ENCODE measurements at regions not wholly inside any gene's neighbourhood (a gene's known extent, or its start where the extent isn't known, plus 50 kb on each side); places are given as distances from the start of the nearest gene placed in this dataset. TPM values are rescaled to one million over a fixed set of nuclear protein-coding genes. Genes with fewer than 3 reads are reported as not detected.

DNA sequence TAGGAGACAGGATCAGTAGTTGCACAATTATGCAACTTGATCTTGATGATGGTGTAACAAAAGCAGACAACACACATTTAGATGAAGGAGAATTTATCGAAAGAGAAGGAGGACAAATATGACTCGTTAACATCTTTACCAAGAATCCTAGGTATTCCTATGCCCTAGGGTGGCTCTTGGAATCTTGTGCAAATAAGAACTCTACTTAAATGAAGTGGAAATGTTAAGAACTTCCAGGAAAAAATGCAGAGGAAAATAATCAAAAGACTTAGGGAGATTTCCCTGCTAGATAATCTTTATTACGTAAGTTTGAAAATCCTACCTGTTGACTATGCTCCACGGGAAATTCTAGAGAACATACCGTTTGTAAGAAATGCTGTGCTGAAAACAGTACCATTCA, 485.4 kb downstream of the POM121L12 start:
- no peak for DNase-seq

DNA sequence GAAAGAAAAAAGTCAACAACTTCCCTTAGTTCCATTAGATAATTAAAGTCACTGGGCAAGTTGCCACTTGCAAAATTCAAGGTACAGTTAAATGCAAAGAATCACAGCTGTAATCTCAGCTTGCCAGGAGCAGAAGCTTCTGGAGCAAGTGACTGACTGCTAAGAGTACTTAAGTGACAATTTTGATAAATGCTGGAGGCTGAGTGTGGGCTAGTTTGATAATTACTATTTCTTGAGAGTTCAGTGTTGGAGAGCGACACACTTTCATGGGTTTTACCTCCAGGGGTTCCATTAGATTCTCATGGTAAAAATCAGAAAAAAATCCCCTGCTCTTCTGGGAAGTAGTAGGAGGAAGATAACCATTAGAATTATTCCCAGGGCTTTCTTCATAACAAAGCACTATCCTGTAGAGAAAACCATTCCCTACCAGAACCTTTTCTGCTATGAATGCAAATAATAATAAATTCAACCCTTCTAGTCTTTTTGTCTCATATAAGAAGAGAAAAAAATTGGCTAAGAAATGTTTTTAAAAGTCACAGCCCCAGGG, 486.3 kb downstream of the POM121L12 start:
- no peak for DNase-seq

DNA sequence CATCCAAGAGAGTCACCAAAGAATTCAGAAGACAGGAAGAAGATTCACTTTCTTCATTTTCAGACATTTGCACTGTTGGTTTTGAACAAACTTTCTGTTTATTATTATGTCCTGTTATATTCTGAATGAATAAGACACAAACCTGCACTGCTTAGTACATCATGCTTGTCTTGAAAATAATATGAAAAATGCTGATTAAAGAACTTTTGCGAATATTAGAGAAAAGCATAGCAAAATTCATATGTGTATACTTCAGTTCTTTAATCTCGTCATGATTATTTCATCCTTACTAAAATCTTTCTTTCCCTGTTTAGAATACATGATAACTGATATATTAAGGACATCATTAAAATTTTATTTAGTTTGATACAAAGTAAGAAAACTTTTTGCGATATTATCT, 504.1 kb downstream of the POM121L12 start:
- DNase-seq, result no peak

DNA sequence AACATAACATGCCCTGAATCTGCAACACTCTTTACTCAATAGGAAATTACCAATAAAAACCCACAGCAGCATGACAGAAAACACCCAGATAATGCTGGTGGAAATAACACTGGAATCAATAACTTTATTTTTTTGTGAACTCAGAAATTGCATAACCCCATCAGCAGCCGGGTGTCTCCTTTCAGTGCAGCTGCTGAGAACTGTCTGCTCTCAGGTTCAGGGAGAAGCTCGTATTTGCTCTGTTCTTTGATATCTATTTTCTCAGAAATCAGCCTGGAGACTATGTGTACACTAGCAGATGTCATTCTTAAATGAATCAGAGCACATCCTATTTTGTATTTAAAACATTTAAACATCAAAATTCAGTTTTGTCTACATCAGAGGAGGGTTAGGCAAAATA, 506.0 kb downstream of the POM121L12 start:
- no peak for DNase-seq

DNA sequence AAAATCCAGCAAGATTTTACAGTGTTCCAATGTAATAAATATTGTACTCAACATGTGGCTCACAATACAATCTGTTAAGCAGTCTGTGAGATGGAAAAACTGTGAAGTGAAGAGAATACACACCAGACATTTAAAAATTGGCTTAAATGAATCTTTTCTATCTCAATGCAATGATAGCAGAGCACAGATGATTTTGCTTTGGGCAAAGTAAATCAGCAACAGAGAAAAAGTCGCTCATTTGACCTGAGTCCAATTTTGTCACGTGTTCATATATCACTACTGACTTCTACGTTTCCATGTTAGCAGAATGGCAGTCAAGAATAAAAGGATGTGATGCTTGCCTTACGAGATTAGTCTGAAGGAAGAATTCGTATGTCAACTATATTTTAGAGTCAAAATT, 506.7 kb downstream of the POM121L12 start:
- DNase-seq, result no peak

Small RNAs in the stretch of these regions (small RNA-seq; reads per million reads assigned to genes)
- gene RN7SKP218 (ENCODE audit: low replicate concordance), result not detected
- 0.19 reads per million for gene RNU1-14P (ENCODE audit: low replicate concordance)

Measured in skin of body (tissue), 2 donors.